GM23248 (cell line): ENCODE measurements at regions not wholly inside any gene's neighbourhood (a gene's known extent, or its start where the extent isn't known, plus 50 kb on each side); places are given as distances from the start of the nearest gene placed in this dataset.

Experiments used
- DNase-seq: peaks from one replicate; pipeline ENCODE4 v3.0.0-alpha.2; 2015
- H2AFZ ChIP-seq: fragments of 200-600 bp; sonication (generic); 2 replicates; pipeline ENCODE4 v1.6.1; 2016; ENCODE audit warnings: antibody characterized with exemption
- H3F3A ChIP-seq: fragments of 200-600 bp; sonication (generic); 2 replicates; pipeline ENCODE4 v1.6.1; 2016; ENCODE audit warnings: mild to moderate bottlenecking, antibody characterized with exemption, mixed run types; ENCODE audit not compliant: insufficient read depth
- H3K27ac ChIP-seq: fragments of 200-600 bp; sonication (generic); 2 replicates; pipeline ENCODE4 v1.5.1; 2016; ENCODE audit warnings: mild to moderate bottlenecking
- H3K27me3 ChIP-seq: fragments of 200-600 bp; sonication (generic); replicated peaks from 2 replicates; pipeline ENCODE4 v1.6.1; 2016; ENCODE audit warnings: mild to moderate bottlenecking; ENCODE audit not compliant: insufficient read depth
- H3K36me3 ChIP-seq: fragments of 200-600 bp; sonication (generic); 2 replicates; pipeline ENCODE4 v1.6.1; 2016; ENCODE audit warnings: low read depth, mild to moderate bottlenecking
- H3K4me1 ChIP-seq: fragments of 200-600 bp; sonication (generic); 2 replicates; pipeline ENCODE4 v1.6.1; 2016; ENCODE audit warnings: mild to moderate bottlenecking; ENCODE audit not compliant: insufficient read depth
- H3K4me2 ChIP-seq: fragments of 200-600 bp; sonication (generic); one replicate; pipeline ENCODE4 v1.6.1; 2016; ENCODE audit warnings: mild to moderate bottlenecking; ENCODE audit not compliant: unreplicated experiment
- H3K4me3 ChIP-seq: fragments of 200-600 bp; sonication (generic); 2 replicates; pipeline ENCODE4 v1.5.1; 2016; ENCODE audit warnings: mild to moderate bottlenecking
- H3K79me2 ChIP-seq: fragments of 200-600 bp; sonication (generic); 2 replicates; pipeline ENCODE4 v1.6.1; 2016; ENCODE audit warnings: mild to moderate bottlenecking; ENCODE audit not compliant: insufficient read depth
- H3K9ac ChIP-seq: fragments of 200-600 bp; sonication (generic); 2 replicates; pipeline ENCODE4 v1.6.1; 2016; ENCODE audit warnings: mild to moderate bottlenecking
- H3K9me2 ChIP-seq: fragments of 200-600 bp; sonication (generic); 2 replicates; pipeline ENCODE4 v1.6.1; 2016; ENCODE audit warnings: mixed run types, mild to moderate bottlenecking, moderate library complexity; ENCODE audit not compliant: insufficient read depth
- H3K9me3 ChIP-seq: fragments of 200-600 bp; sonication (generic); one replicate; pipeline ENCODE4 v1.6.1; 2017; ENCODE audit warnings: low read depth
- H4K20me1 ChIP-seq: fragments of 200-600 bp; sonication (generic); 2 replicates; pipeline ENCODE4 v1.6.0; 2016; ENCODE audit not compliant: insufficient read depth
- EZH2 ChIP-seq: fragments of 200-600 bp; sonication (generic); IDR thresholded peaks from 2 replicates; pipeline ENCODE4 v1.6.1; 2018; ENCODE audit warnings: antibody characterized with exemption, mild to moderate bottlenecking; ENCODE audit not compliant: insufficient read depth, poor library complexity, severe bottlenecking
- EZH2phosphoT487 ChIP-seq: fragments of 200-600 bp; sonication (generic); IDR thresholded peaks from 2 replicates; pipeline ENCODE4 v1.6.1; 2018; ENCODE audit warnings: antibody characterized with exemption, moderate library complexity, mild to moderate bottlenecking, low read depth; ENCODE audit not compliant: insufficient read depth
- WGBS, 2 experiments: methylation state at CpG; one replicate each; pipeline ENCODE4 v1.1.6; 2015 to 2017; ENCODE audit warnings: low lambda C conversion rate in 2 of 2, low coverage in 1 of 2; ENCODE audit errors: missing lambda C conversion rate in 2 of 2; 5-methylcytosine and 5-hydroxymethylcytosine counted together
- in situ Hi-C: fragments of 300-500 bp; cut with MboI; formaldehyde crosslinking; loops from 2 replicates; pipeline ENCODE4 v1.15.0; 2020

GRCh38 chr13:20351281-20352022 is 119.3 kb upstream of the GJB6 start:
- no peaks in the 10 kb centered on the region for H4K20me1 ChIP-seq
- no peak overlapping the region for H3K4me2 ChIP-seq
- H3K27me3 ChIP-seq, result no peaks in the 10 kb centered on the region
- peaks cover 18% of the 10 kb centered on the region for H3F3A ChIP-seq
- H3K4me3 ChIP-seq, result no peak overlapping the region
- H3K36me3 ChIP-seq, result no peaks in the 10 kb centered on the region
- no peak overlapping the region for H3K9ac ChIP-seq
- peak overlapping the region; percentile 4; the same call in 1 of the 2 replicates for H3K27ac ChIP-seq
- no peak overlapping the region for H2AFZ ChIP-seq
- H3K9me2 ChIP-seq, result no peaks in the 10 kb centered on the region
- in situ Hi-C loops, result no loop called here
- TF ChIP-seq EZH2phosphoT487, result 0 out of 2 replicates have a peak, but pooled peaks have one; percentile 75
- TF ChIP-seq EZH2, result no peak
- 59 to 62% methylated on average over 6 of the region's 6 CpGs for WGBS, 2 experiments
- no peaks in the 10 kb centered on the region for H3K9me3 ChIP-seq
- peaks cover 22% of the 10 kb centered on the region for H3K4me1 ChIP-seq
- no peaks in the 10 kb centered on the region for H3K79me2 ChIP-seq
- DNase-seq, result peak; percentile 78

- Histone ChIP-seq H3F3A (peaks cover 18% of the 10 kb centered on the region), H3K79me2 (no peaks in the 10 kb centered on the region), H3K27me3 (no peaks in the 10 kb centered on the region), H2AFZ (no peak overlapping the region), H3K27ac (no peak overlapping the region), H3K9ac (no peak overlapping the region), H3K4me3 (no peak overlapping the region), H3K9me3 (no peaks in the 10 kb centered on the region), H3K4me1 (peaks cover 22% of the 10 kb centered on the region), H3K9me2 (no peaks in the 10 kb centered on the region), H3K36me3 (no peaks in the 10 kb centered on the region), H3K4me2 (no peak overlapping the region), H4K20me1 (no peaks in the 10 kb centered on the region)
- DNase-seq, result no peak
- in situ Hi-C loops, result no loop called here
- WGBS, 2 experiments, result 73 to 77% methylated on average over 6 of the region's 6 CpGs
- TF ChIP-seq EZH2, result no peak
- TF ChIP-seq EZH2phosphoT487, result no peak
Observed at GRCh38 chr13:20350819-20351218, 118.7 kb upstream of the GJB6 start.

- no peaks in the 10 kb centered on the region for H3K9me2 ChIP-seq
- H3K27ac ChIP-seq, result no peak overlapping the region
- H3K27me3 ChIP-seq, result no peaks in the 10 kb centered on the region
- H3K4me1 ChIP-seq, result peaks cover 22% of the 10 kb centered on the region
- H2AFZ ChIP-seq, result no peak overlapping the region
- H3K9me3 ChIP-seq, result no peaks in the 10 kb centered on the region
- H3K4me2 ChIP-seq, result no peak overlapping the region
- in situ Hi-C loops, result no loop called here
- DNase-seq, result no peak
- TF ChIP-seq EZH2phosphoT487, result no peak
- no peak for TF ChIP-seq EZH2
- H3K79me2 ChIP-seq, result no peaks in the 10 kb centered on the region
- no peak overlapping the region for H3K9ac ChIP-seq
- H3K4me3 ChIP-seq, result no peak overlapping the region
- H3F3A ChIP-seq, result peaks cover 18% of the 10 kb centered on the region
- no peaks in the 10 kb centered on the region for H3K36me3 ChIP-seq
- no peaks in the 10 kb centered on the region for H4K20me1 ChIP-seq
- WGBS, 2 experiments, result 65 to 72% methylated on average over 3 of the region's 3 CpGs
Observed at GRCh38 chr13:20350382-20350763, 118.3 kb upstream of the GJB6 start.

DNA sequence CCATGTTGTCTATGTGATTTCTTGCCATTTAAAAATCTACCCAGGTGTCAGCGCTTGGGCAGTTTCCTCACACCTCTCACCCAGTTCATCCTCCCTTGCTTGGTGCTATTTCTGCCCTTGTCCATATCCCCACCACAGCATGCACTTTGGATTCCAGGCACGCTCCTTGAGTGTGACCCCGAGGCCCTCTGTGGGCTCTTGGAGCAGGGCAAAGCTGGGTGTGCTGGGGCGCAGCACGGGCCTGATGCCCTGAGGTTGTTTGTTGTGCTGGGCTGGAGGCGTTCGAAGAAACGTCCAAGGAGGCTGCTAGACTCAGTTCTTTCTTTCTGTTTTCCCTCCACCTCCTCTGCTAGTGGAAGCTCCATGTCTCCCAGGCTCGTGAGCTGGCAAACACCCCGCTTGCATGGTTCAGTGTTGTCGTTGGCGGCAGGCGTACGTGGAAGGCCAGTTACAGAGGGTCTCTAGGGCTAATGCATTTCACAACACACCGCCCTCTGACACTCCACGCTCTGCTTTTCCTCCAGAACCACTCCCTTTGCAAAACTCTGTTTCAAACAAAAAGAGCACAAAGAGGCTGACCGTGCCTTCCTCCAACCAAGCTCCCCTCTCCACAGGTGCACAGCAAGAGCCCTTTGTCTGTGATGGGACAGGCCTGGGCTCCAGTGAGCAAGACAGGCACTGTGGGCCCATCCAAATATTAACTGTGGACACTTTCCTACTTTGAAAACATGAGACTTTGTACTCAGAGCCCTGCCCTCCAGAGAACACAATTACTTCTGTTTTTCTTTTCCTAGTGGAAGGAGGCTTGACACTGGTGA is 117.7 kb upstream of the GJB6 start:
- no peak for TF ChIP-seq EZH2
- TF ChIP-seq EZH2phosphoT487, result no peak
- no peaks in the 10 kb centered on the region for H3K9me2 ChIP-seq
- H4K20me1 ChIP-seq, result no peaks in the 10 kb centered on the region
- H3K9ac ChIP-seq, result no peak overlapping the region
- in situ Hi-C loops, result no loop called here
- no peak overlapping the region for H3K4me2 ChIP-seq
- WGBS, 2 experiments, result 75 to 77% methylated on average over 17 of the region's 17 CpGs
- H3K36me3 ChIP-seq, result no peaks in the 10 kb centered on the region
- no peak for DNase-seq
- H3K4me1 ChIP-seq, result peaks cover 22% of the 10 kb centered on the region
- H2AFZ ChIP-seq, result no peak overlapping the region
- no peak overlapping the region for H3K27ac ChIP-seq
- no peaks in the 10 kb centered on the region for H3K79me2 ChIP-seq
- no peak overlapping the region for H3K4me3 ChIP-seq
- peaks cover 18% of the 10 kb centered on the region for H3F3A ChIP-seq
- no peaks in the 10 kb centered on the region for H3K27me3 ChIP-seq
- H3K9me3 ChIP-seq, result no peaks in the 10 kb centered on the region
